K562 (cell line): ENCODE measurements at regions not wholly inside any gene's neighbourhood (a gene's known extent, or its start where the extent isn't known, plus 50 kb on each side); places are given as distances from the start of the nearest gene placed in this dataset.
"Not testable (repeated sequence)": the region's sequence is repeated elsewhere in the genome, so short reads cannot be mapped to it uniquely, and the experiment has no call there.

Experiments
- ATAC-seq: fragments of 200-7000 bp; cut with Tn5 transposase; 3 replicates; pipeline ENCODE4 v1.9.1; 2020; ENCODE audit warnings: moderate library complexity
- BruUV-seq: library from RNA; stranded (reverse); fragments of 400-500 nt; replicated peaks from 2 replicates; lab custom pipeline; 2021; lab: Mats Ljungman, UMichigan
- CTCF ChIA-PET: fragments of 300-600 bp; formaldehyde crosslinking; extraction: SDS; loops from one replicate; lab custom pipeline; 2021; ENCODE audit warnings: low intra/inter-chr PET ratio; lab: Yijun Ruan, JAX
- POLR2A ChIA-PET: fragments of 300-600, 350-650 bp; sonication (Branson Sonifier 250); formaldehyde crosslinking; extraction: SDS; loops from one replicate; lab custom pipeline; 2021; ENCODE audit warnings: antibody characterized with exemption, inconsistent platforms; lab: Yijun Ruan, JAX
- DNase-seq, 4 experiments: peaks; one replicate each; pipeline versions ENCODE4 v3.0.0 to v3.0.0-alpha.2; 2011 to 2018; ENCODE audit warnings: low spot score in 3 of 4, mixed read lengths in 3 of 4; ENCODE audit errors: extremely low read depth in 1 of 4
- FAIRE-seq: peaks from 2 replicates; lab custom pipeline; 2011; peaks lifted over from hg19 to GRCh38; lab: Jason Lieb, UNC
- H2AFZ ChIP-seq: 2 replicates; pipeline ENCODE4 v1.6.0; 2011; ENCODE audit warnings: low read depth, low read length, control low read depth, inconsistent platforms
- H3K27ac ChIP-seq: fragments of 200-600 bp; 3 replicates; pipeline ENCODE4 v1.8.0; 2011; ENCODE audit warnings: low read depth, mild to moderate bottlenecking, control low read depth, inconsistent platforms, low read length, moderate library complexity, mixed read lengths; ENCODE audit errors: extremely low read depth
- H3K27me3 ChIP-seq, 2 experiments: fragments of 300-600 bp in 1 of 2; 2 replicates in 1 of 2; 3 replicates in 1 of 2; pipeline versions ENCODE4 v1.6.0 to v1.8.0; 2011; ENCODE audit warnings: inconsistent platforms in 2 of 2, low read length in 2 of 2, mild to moderate bottlenecking in 1 of 2, mixed read lengths in 1 of 2, moderate library complexity in 1 of 2; ENCODE audit not compliant: control insufficient read depth in 2 of 2, insufficient read depth in 2 of 2
- H3K36me3 ChIP-seq: fragments of 300-600 bp; 3 replicates; pipeline ENCODE4 v1.8.0; 2011; ENCODE audit warnings: mild to moderate bottlenecking, low read length, inconsistent platforms; ENCODE audit not compliant: control insufficient read depth, insufficient read depth
- H3K4me1 ChIP-seq, 2 experiments: fragments of 200-600 bp in 1 of 2; replicated peaks in 1 of 2; 2 replicates in 1 of 2; 3 replicates in 1 of 2; pipeline versions ENCODE4 v1.5.1 to v1.8.0; 2011; ENCODE audit warnings: inconsistent platforms in 2 of 2, low read length in 2 of 2, mild to moderate bottlenecking in 1 of 2, mixed read lengths in 1 of 2, moderate library complexity in 1 of 2; ENCODE audit not compliant: control insufficient read depth in 2 of 2, insufficient read depth in 2 of 2
- H3K4me2 ChIP-seq: 2 replicates; pipeline ENCODE4 v1.6.1; 2011; ENCODE audit warnings: low read length, control low read depth, inconsistent platforms, mixed read lengths; ENCODE audit not compliant: insufficient read depth
- H3K4me3 ChIP-seq: fragments of 200-600 bp; sonication (generic), shearing (Covaris generic); 2 replicates; pipeline ENCODE4 v1.5.1; 2016; ENCODE audit warnings: control low read depth, inconsistent platforms
- H3K79me2 ChIP-seq: fragments of 200-600 bp; 3 replicates; pipeline ENCODE4 v1.8.0; 2011; ENCODE audit warnings: low read length, inconsistent platforms; ENCODE audit not compliant: control insufficient read depth, insufficient read depth
- H3K9ac ChIP-seq, 2 experiments: 2 replicates each; pipeline versions ENCODE4 v1.6.0 to v1.6.1; 2011; ENCODE audit warnings: low read depth in 2 of 2, low read length in 2 of 2, control low read depth in 1 of 2, inconsistent platforms in 1 of 2, mild to moderate bottlenecking in 1 of 2, mixed read lengths in 1 of 2; ENCODE audit not compliant: insufficient read depth in 1 of 2
- H3K9me1 ChIP-seq: one replicate; pipeline ENCODE4 v1.6.0; 2011; ENCODE audit warnings: inconsistent platforms, mild to moderate bottlenecking, low read length, moderate library complexity; ENCODE audit not compliant: control insufficient read depth, insufficient read depth
- H3K9me3 ChIP-seq: replicated peaks from 2 replicates; pipeline ENCODE4 v1.5.1; 2011; ENCODE audit warnings: low read depth, low read length, inconsistent platforms; ENCODE audit not compliant: control insufficient read depth, insufficient read depth
- H4K20me1 ChIP-seq: replicated peaks from 2 replicates; pipeline ENCODE4 v1.6.1; 2011; ENCODE audit warnings: low read length, inconsistent platforms, mixed read lengths; ENCODE audit not compliant: control insufficient read depth, insufficient read depth
- ATF3 ChIP-seq, 2 experiments: fragments of 450-650 bp in 1 of 2; sonication (generic) in 1 of 2; formaldehyde crosslinking in 1 of 2; IDR thresholded peaks in 1 of 2; conservative IDR thresholded peaks in 1 of 2; 2 replicates each; pipeline versions ENCODE4 v1.6.1 to v1.8.1; 2016 to 2023; ENCODE audit warnings: mild to moderate bottlenecking in 2 of 2, moderate library complexity in 2 of 2, inconsistent platforms in 1 of 2, missing genetic modification reagents in 1 of 2
- RFX5 ChIP-seq: IDR thresholded peaks from 2 replicates; pipeline ENCODE4 v1.6.1; 2011; ENCODE audit warnings: low read depth, mild to moderate bottlenecking, improper control_type of control experiment, low read length
- TRIM24 ChIP-seq, 2 experiments: fragments of 450-650 bp; IDR thresholded peaks; 2 replicates each; pipeline ENCODE4 v1.6.1; 2016
- WGBS: fragments of 100-300 bp; shearing (Covaris generic); methylation state at CpG from one replicate; pipeline ENCODE4 v1.1.6; 2016; ENCODE audit warnings: low coverage, mixed read lengths; ENCODE audit not compliant: insufficient coverage; ENCODE audit errors: missing lambda C conversion rate; 5-methylcytosine and 5-hydroxymethylcytosine counted together
- in situ Hi-C: fragments of 300-500 bp; cut with MboI; formaldehyde crosslinking; loops from 4 replicates; pipeline ENCODE4 v1.15.0; 2018; ENCODE audit warnings: inconsistent platforms, mixed read lengths
- intact Hi-C: fragments of 100-400 bp; cut with micrococcal nuclease; formaldehyde crosslinking; loops from 2 replicates; pipeline ENCODE4 v1.14.2; 2022

GRCh38 chr2:147139732-147140131 lies 705.1 kb upstream of the ACVR2A start:
- H3K9me1 ChIP-seq, H3K4me1 ChIP-seq, H3K27ac ChIP-seq, H2AFZ ChIP-seq, CTCF ChIA-PET, intact Hi-C loops, in situ Hi-C loops, FAIRE-seq, ATAC-seq, H3K9me3 ChIP-seq, H3K4me2 ChIP-seq, H3K4me3 ChIP-seq, POLR2A ChIA-PET, BruUV-seq, H3K36me3 ChIP-seq, H3K79me2 ChIP-seq, DNase-seq, H4K20me1 ChIP-seq, H3K9ac ChIP-seq, H3K27me3 ChIP-seq: not testable (repeated sequence)
- WGBS = 0% methylated on average over 2 of the region's 2 CpGs

GRCh38 chr2:147137711-147138110 lies 707.1 kb upstream of the ACVR2A start:
- no peaks in the 10 kb centered on the region for H3K9me1 ChIP-seq
- no peaks in the 10 kb centered on the region for H3K27me3 ChIP-seq
- H3K9ac ChIP-seq = no peak overlapping the region
- no peaks in the 10 kb centered on the region for H4K20me1 ChIP-seq
- H2AFZ ChIP-seq = no peak overlapping the region
- no peak overlapping the region for H3K4me2 ChIP-seq
- H3K36me3 ChIP-seq = no peaks in the 10 kb centered on the region
- in situ Hi-C loops (no loop called here), intact Hi-C loops (no loop called here)
- ATAC-seq = no peak
- POLR2A ChIA-PET = no interaction called here
- BruUV-seq = no TSS peak
- WGBS = 0% methylated on average over 3 of the region's 3 CpGs
- H3K4me3 ChIP-seq = no peak overlapping the region
- DNase-seq = no peak
- no peaks in the 10 kb centered on the region for H3K9me3 ChIP-seq
- CTCF ChIA-PET = no interaction called here
- FAIRE-seq = no peak
- TF ChIP-seq ATF3 (IDR thresholded peaks at IDR 0.05) = no peak
- TF ChIP-seq ATF3 (CRISPR knock-in tag; conservative IDR thresholded peaks at IDR 0.05) = no peak
- no peak for TF ChIP-seq TRIM24 (IDR thresholded peaks at IDR 0.05)
- TF ChIP-seq RFX5 = no peak
- TF ChIP-seq, all 486 proteins: peak for 0
- H3K4me1 ChIP-seq = no peaks in the 10 kb centered on the region
- H3K27ac ChIP-seq = no peak overlapping the region
- H3K79me2 ChIP-seq = no peaks in the 10 kb centered on the region
